Vagina (tissue), 2 donors: ENCODE measurements at regions not wholly inside any gene's neighbourhood (a gene's known extent, or its start where the extent isn't known, plus 50 kb on each side); places are given as distances from the start of the nearest gene placed in this dataset.

ENCODE experiments used
- DNase-seq, 2 donors: peaks; one replicate each; pipeline ENCODE4 v3.0.0-alpha.2; 2017; ENCODE audit errors: extremely low spot score in 2 of 2
- H3K27ac ChIP-seq: fragments of 200-600 bp; sonication (generic); one replicate; pipeline ENCODE4 v1.5.1; 2019
- H3K27me3 ChIP-seq: fragments of 200-600 bp; sonication (generic); one replicate; pipeline ENCODE4 v1.5.1; 2019
- H3K36me3 ChIP-seq, 2 donors: fragments of 200-600 bp; sonication (generic); one replicate each; pipeline ENCODE4 v1.5.1; 2017 to 2019
- H3K4me1 ChIP-seq: fragments of 200-600 bp; sonication (generic); one replicate; pipeline ENCODE4 v1.5.1; 2019
- H3K4me3 ChIP-seq, 2 donors: fragments of 200-600 bp; sonication (generic); 1 replicate in 1 of 2; 2 replicates in 1 of 2; pipeline ENCODE4 v1.5.1; 2016 to 2019
- H3K9me3 ChIP-seq: fragments of 200-600 bp; sonication (generic); one replicate; pipeline ENCODE4 v1.5.1; 2019
- CTCF ChIP-seq, 3 experiments: fragments of 450-650 bp in 2 of 3; fragments of 200-600 bp in 1 of 3; sonication (generic) in 1 of 3; IDR thresholded peaks; one replicate each; pipeline ENCODE4 v1.5.1; 2017 to 2019; ENCODE audit warnings: antibody characterized with exemption in 3 of 3, mild to moderate bottlenecking in 2 of 3, moderate library complexity in 2 of 3
- POLR2A ChIP-seq, 2 donors: fragments of 450-650 bp; IDR thresholded peaks; one replicate each; pipeline ENCODE4 v1.6.1; 2017; ENCODE audit warnings: antibody characterized with exemption in 2 of 2, mild to moderate bottlenecking in 2 of 2, moderate library complexity in 2 of 2
- POLR2AphosphoS5 ChIP-seq, 2 donors: sonication (generic); formaldehyde crosslinking; IDR thresholded peaks; one replicate each; pipeline ENCODE4 v1.9.0; 2017; ENCODE audit warnings: antibody characterized with exemption in 2 of 2, mild to moderate bottlenecking in 2 of 2, low read depth in 1 of 2; ENCODE audit not compliant: insufficient read depth in 1 of 2
- intact Hi-C: fragments of 100-400 bp; cut with DNase I; formaldehyde crosslinking; loops from one replicate; pipeline ENCODE4 v1.15.1; 2023

- Histone ChIP-seq H3K27ac (no peak overlapping the region), H3K4me1 (no peaks in the 10 kb centered on the region), H3K9me3 (no peaks in the 10 kb centered on the region), H3K36me3 (no peaks in the 10 kb centered on the region), H3K27me3 (no peaks in the 10 kb centered on the region), H3K4me3 (no peak overlapping the region)
- intact Hi-C loops = no loop called here
- TF ChIP-seq CTCF (IDR thresholded peaks at IDR 0.05) = no peak
- TF ChIP-seq POLR2AphosphoS5 (IDR thresholded peaks at IDR 0.05; ENCODE audit: insufficient read depth in 1 of 2, low read depth in 1 of 2) = no peak
- no peak for TF ChIP-seq POLR2A (IDR thresholded peaks at IDR 0.05)
- no peak for DNase-seq
These were observed 391.1 kb downstream of the TMEM38B start for GRCh38 chr9:106085479-106085878.

- H3K4me1 ChIP-seq = no peaks in the 10 kb centered on the region
- intact Hi-C loops = no loop called here
- TF ChIP-seq POLR2AphosphoS5 (IDR thresholded peaks at IDR 0.05; ENCODE audit: insufficient read depth in 1 of 2, low read depth in 1 of 2) (no peak), CTCF (IDR thresholded peaks at IDR 0.05) (no peak), POLR2A (IDR thresholded peaks at IDR 0.05) (no peak)
- H3K27ac ChIP-seq = no peak overlapping the region
- H3K36me3 ChIP-seq = no peaks in the 10 kb centered on the region
- H3K9me3 ChIP-seq = peaks cover 6% of the 10 kb centered on the region
- H3K27me3 ChIP-seq = no peaks in the 10 kb centered on the region
- H3K4me3 ChIP-seq = no peak overlapping the region
- DNase-seq = no peak
These were observed 397.7 kb downstream of the TMEM38B start for GRCh38 chr9:106092083-106092482.

GRCh38 chr9:106102821-106103220 lies 408.5 kb downstream of the TMEM38B start:
- intact Hi-C loops = no loop called here
- DNase-seq = no peak
- Histone ChIP-seq H3K4me3 (no peak overlapping the region), H3K4me1 (no peaks in the 10 kb centered on the region), H3K36me3 (no peaks in the 10 kb centered on the region), H3K27ac (no peak overlapping the region), H3K27me3 (no peaks in the 10 kb centered on the region), H3K9me3 (no peaks in the 10 kb centered on the region)
- TF ChIP-seq CTCF (IDR thresholded peaks at IDR 0.05) = no peak
- no peak for TF ChIP-seq POLR2AphosphoS5 (IDR thresholded peaks at IDR 0.05; ENCODE audit: insufficient read depth in 1 of 2, low read depth in 1 of 2)
- no peak for TF ChIP-seq POLR2A (IDR thresholded peaks at IDR 0.05)

GRCh38 chr9:106104887-106105286 lies 410.5 kb downstream of the TMEM38B start:
- Histone ChIP-seq H3K27ac (no peak overlapping the region), H3K36me3 (no peaks in the 10 kb centered on the region), H3K4me3 (no peak overlapping the region), H3K4me1 (no peaks in the 10 kb centered on the region), H3K27me3 (no peaks in the 10 kb centered on the region), H3K9me3 (no peaks in the 10 kb centered on the region)
- intact Hi-C loops = no loop called here
- TF ChIP-seq CTCF (IDR thresholded peaks at IDR 0.05) = no peak
- no peak for TF ChIP-seq POLR2A (IDR thresholded peaks at IDR 0.05)
- no peak for TF ChIP-seq POLR2AphosphoS5 (IDR thresholded peaks at IDR 0.05; ENCODE audit: insufficient read depth in 1 of 2, low read depth in 1 of 2)
- DNase-seq = no peak

GRCh38 chr9:106106396-106106795 lies 412.1 kb downstream of the TMEM38B start:
- no peaks in the 10 kb centered on the region for H3K4me1 ChIP-seq
- DNase-seq = no peak
- H3K27me3 ChIP-seq = no peaks in the 10 kb centered on the region
- intact Hi-C loops = no loop called here
- no peak overlapping the region for H3K4me3 ChIP-seq
- no peak overlapping the region for H3K27ac ChIP-seq
- H3K9me3 ChIP-seq = no peaks in the 10 kb centered on the region
- no peak for TF ChIP-seq POLR2A (IDR thresholded peaks at IDR 0.05)
- no peak for TF ChIP-seq POLR2AphosphoS5 (IDR thresholded peaks at IDR 0.05; ENCODE audit: insufficient read depth in 1 of 2, low read depth in 1 of 2)
- TF ChIP-seq CTCF (IDR thresholded peaks at IDR 0.05) = no peak
- H3K36me3 ChIP-seq = no peaks in the 10 kb centered on the region
